Activated effector memory CD4-positive, alpha-beta T cell treated with anti-CD3 and anti-CD28 coated beads, Interleukin-2, amount 50 U/mL, for 16 hours (primary cell): ENCODE measurements at regions not wholly inside any gene's neighbourhood (a gene's known extent, or its start where the extent isn't known, plus 50 kb on each side); places are given as distances from the start of the nearest gene placed in this dataset.

ENCODE experiments used
- DNase-seq: peaks from one replicate; pipeline ENCODE4 v3.0.0-alpha.2; 2020

- DNase-seq = no peak
These were observed 90.4 kb downstream of the RBFOX3 start for GRCh38 chr17:79520167-79521165.

- DNase-seq = no peak
These were observed 91.2 kb downstream of the RBFOX3 start for GRCh38 chr17:79519601-79520000.

- no peak for DNase-seq
These were observed 92.0 kb downstream of the RBFOX3 start for GRCh38 chr17:79518585-79519523.

GRCh38 chr17:79517827-79518584 is 92.8 kb downstream of the RBFOX3 start:
- no peak for DNase-seq

GRCh38 chr17:79515646-79516571 is 94.9 kb downstream of the RBFOX3 start:
- no peak for DNase-seq

GRCh38 chr17:79515110-79515509 is 95.7 kb downstream of the RBFOX3 start:
- DNase-seq = no peak

- no peak for DNase-seq
These were observed 96.9 kb downstream of the RBFOX3 start for GRCh38 chr17:79513820-79514535.

- no peak for DNase-seq
These were observed 97.6 kb downstream of the RBFOX3 start for GRCh38 chr17:79513206-79513605.

- DNase-seq = no peak
These were observed 99.4 kb downstream of the RBFOX3 start for GRCh38 chr17:79511471-79511870.

- no peak for DNase-seq
These were observed 100.8 kb downstream of the RBFOX3 start for GRCh38 chr17:79510071-79510470.

GRCh38 chr17:79509490-79509889 is 101.4 kb downstream of the RBFOX3 start:
- no peak for DNase-seq

GRCh38 chr17:79509008-79509407 is 101.8 kb downstream of the RBFOX3 start:
- no peak for DNase-seq

GRCh38 chr17:79508291-79508716 is 102.5 kb downstream of the RBFOX3 start:
- DNase-seq = no peak

- no peak for DNase-seq
These were observed 103.9 kb downstream of the RBFOX3 start for GRCh38 chr17:79506955-79507354.

- DNase-seq = no peak
These were observed 104.5 kb downstream of the RBFOX3 start for GRCh38 chr17:79506150-79506870.

- DNase-seq = no peak
These were observed 105.7 kb downstream of the RBFOX3 start for GRCh38 chr17:79505199-79505598.

GRCh38 chr17:79504181-79504605 is 106.7 kb downstream of the RBFOX3 start:
- no peak for DNase-seq

GRCh38 chr17:79503126-79503839 is 107.6 kb downstream of the RBFOX3 start:
- DNase-seq = no peak

- DNase-seq = no peak
These were observed 108.9 kb downstream of the RBFOX3 start for GRCh38 chr17:79501910-79502309.
